ENCODE measurements at regions not wholly inside any gene's neighbourhood (a gene's known extent, or its start where the extent isn't known, plus 50 kb on each side); places are given as distances from the start of the nearest gene placed in this dataset.

GRCh38 chr2:204051984-204052556, 115.5 kb downstream of the ICOS start:
- no peak for TF ChIP-seq CTCF (IDR thresholded peaks at IDR 0.05; ENCODE audit: low read depth, low read length, poor library complexity, severe bottlenecking)
- TF ChIP-seq EZH2phosphoT487 (IDR thresholded peaks at IDR 0.05; ENCODE audit: borderline replicate concordance, low read length) = no peak

All from DOHH2 (cell line).